ENCODE measurements at regions not wholly inside any gene's neighbourhood (a gene's known extent, or its start where the extent isn't known, plus 50 kb on each side); places are given as distances from the start of the nearest gene placed in this dataset.

DNA sequence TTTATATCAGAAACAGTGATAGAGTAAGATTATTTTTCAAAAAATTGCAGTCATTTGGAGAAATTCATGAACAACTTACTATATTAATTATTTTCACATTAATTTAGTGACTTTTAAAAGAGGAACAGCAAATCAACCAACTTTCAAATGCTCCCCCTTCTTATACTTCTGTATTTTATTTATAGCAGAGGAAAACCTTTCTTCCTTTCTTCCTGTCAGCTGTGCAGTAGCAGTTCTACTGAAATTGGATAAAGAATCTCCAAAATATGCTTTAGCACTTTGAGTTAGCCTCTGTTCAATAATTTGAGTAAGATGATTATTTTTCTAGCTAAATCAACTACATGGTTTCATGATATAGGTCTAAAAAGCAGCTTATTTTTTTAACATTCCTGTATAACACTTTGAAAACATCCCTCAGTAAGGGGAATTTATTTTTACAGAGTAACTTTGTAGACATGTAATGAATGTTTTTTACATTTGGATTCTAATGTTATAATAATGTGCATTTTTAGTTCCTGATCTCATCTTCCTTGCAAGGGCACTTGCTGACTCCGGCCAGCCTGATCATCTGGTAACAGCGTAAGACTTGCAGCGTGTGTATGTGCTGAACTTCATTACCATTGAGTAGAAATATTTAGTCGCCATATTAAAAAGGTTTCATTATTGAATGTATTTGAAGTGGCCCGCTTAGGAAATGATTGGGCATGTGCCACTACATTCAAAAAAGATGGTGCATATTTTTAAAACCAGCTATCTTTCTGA is 158.3 kb upstream of the HDAC9 start:
- no peaks in the 10 kb centered on the region for H3K79me2 ChIP-seq (ENCODE audit: insufficient read depth, low read length)
- ChIA-PET RAD21 (ENCODE audit: low non-redundant PET in 1 of 2, low total read pairs in 2 of 2, uncharacterized antibody in 2 of 2, unreplicated experiment in 2 of 2) (no interaction called here), POLR2A (no interaction called here), CTCF (no interaction called here)
- DNase-seq (ENCODE audit: low read depth, low spot score) (no peak), ATAC-seq (no peak)
- H3K9ac ChIP-seq (ENCODE audit: low read length) = no peak overlapping the region
- H3K27ac ChIP-seq (ENCODE audit: low read depth, low read length) = no peak overlapping the region
- H3K9me2 ChIP-seq (ENCODE audit: insufficient read depth) = no peaks in the 10 kb centered on the region
- H3K4me3 ChIP-seq (replicated peaks in 1 of 2; ENCODE audit: low read depth in 1 of 2, low read length in 2 of 2) = no peak overlapping the region
- no peak overlapping the region for H3K4me2 ChIP-seq (ENCODE audit: low read length)
- TF ChIP-seq CEBPB (IDR thresholded peaks at IDR 0.05; ENCODE audit: low read depth) (no peak), SRF (IDR thresholded peaks at IDR 0.05; ENCODE audit: low read depth) (no peak), SIN3A (IDR thresholded peaks at IDR 0.05; ENCODE audit: low read depth) (no peak), ELF1 (IDR thresholded peaks at IDR 0.05; ENCODE audit: borderline replicate concordance, low read depth) (no peak), FOSL1 (IDR thresholded peaks at IDR 0.05; ENCODE audit: low read depth) (no peak)
- no peaks in the 10 kb centered on the region for H3K36me3 ChIP-seq (ENCODE audit: control insufficient read depth in 1 of 2, insufficient read depth in 2 of 2, low read length in 2 of 2)
- H2AFZ ChIP-seq (ENCODE audit: low read depth, low read length, poor library complexity, severe bottlenecking) = no peak overlapping the region
- H3K9me3 ChIP-seq (ENCODE audit: control insufficient read depth in 1 of 2, insufficient read depth in 1 of 2, low read depth in 1 of 2, low read length in 2 of 2) = 0 out of 4 replicates have a peak, but pooled peaks cover 4 to 5% of the 10 kb centered on the region in 2 experiments
- no TSS peak for BruUV-seq (replicated peaks)
- H3K4me1 ChIP-seq (ENCODE audit: control insufficient read depth in 1 of 2, insufficient read depth in 2 of 2, low read length in 2 of 2) = no peaks in the 10 kb centered on the region
- H4K20me1 ChIP-seq (ENCODE audit: insufficient read depth) = no peaks in the 10 kb centered on the region
- no peaks in the 10 kb centered on the region for H3K27me3 ChIP-seq (ENCODE audit: insufficient read depth, low read length)
- intact Hi-C loops (cut with micrococcal nuclease) = no loop called here

DNA sequence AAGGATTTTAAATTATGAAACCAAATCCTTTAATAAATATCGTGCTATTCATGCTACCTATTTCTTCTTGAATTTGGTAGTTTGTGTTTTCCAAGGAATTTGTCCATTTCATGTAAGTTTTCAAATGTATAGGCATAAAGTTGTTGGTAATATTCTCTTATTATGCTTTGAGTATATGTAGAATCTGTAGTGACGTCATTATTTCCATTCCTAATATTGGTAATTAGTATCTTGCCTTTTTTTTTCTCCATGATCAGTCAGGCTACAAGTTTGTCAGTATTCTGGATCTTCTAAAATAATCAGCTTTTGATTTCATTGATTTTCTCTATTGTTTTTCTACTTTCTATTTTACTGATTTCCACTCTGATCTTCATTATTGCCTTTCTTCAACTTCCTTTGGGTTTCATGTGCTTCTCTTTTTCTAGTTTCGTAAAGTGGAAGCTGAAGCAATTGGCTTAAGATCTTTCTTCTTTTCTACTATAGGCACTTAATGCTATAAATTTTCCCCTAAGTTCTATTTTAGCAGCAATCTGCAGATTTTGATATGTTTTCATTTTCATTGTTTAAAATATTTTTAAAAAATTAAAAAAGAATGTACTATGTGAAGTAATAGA is 156.5 kb upstream of the HDAC9 start:
- Histone ChIP-seq H3K4me1 (ENCODE audit: control insufficient read depth in 1 of 2, insufficient read depth in 2 of 2, low read length in 2 of 2) (no peaks in the 10 kb centered on the region), H3K27ac (ENCODE audit: low read depth, low read length) (no peak overlapping the region), H3K4me3 (replicated peaks in 1 of 2; ENCODE audit: low read depth in 1 of 2, low read length in 2 of 2) (no peak overlapping the region), H3K4me2 (ENCODE audit: low read length) (no peak overlapping the region), H3K9ac (ENCODE audit: low read length) (no peak overlapping the region), H3K27me3 (ENCODE audit: insufficient read depth, low read length) (no peaks in the 10 kb centered on the region), H2AFZ (ENCODE audit: low read depth, low read length, poor library complexity, severe bottlenecking) (no peak overlapping the region), H3K9me3 (ENCODE audit: control insufficient read depth in 1 of 2, insufficient read depth in 1 of 2, low read depth in 1 of 2, low read length in 2 of 2) (0 out of 4 replicates have a peak, but pooled peaks cover 4 to 5% of the 10 kb centered on the region in 2 experiments), H3K79me2 (ENCODE audit: insufficient read depth, low read length) (no peaks in the 10 kb centered on the region), H3K36me3 (ENCODE audit: control insufficient read depth in 1 of 2, insufficient read depth in 2 of 2, low read length in 2 of 2) (no peaks in the 10 kb centered on the region), H4K20me1 (ENCODE audit: insufficient read depth) (no peaks in the 10 kb centered on the region), H3K9me2 (ENCODE audit: insufficient read depth) (no peaks in the 10 kb centered on the region)
- ChIA-PET CTCF (no interaction called here), POLR2A (no interaction called here), RAD21 (ENCODE audit: low non-redundant PET in 1 of 2, low total read pairs in 2 of 2, uncharacterized antibody in 2 of 2, unreplicated experiment in 2 of 2) (no interaction called here)
- no TSS peak for BruUV-seq (replicated peaks)
- intact Hi-C loops (cut with micrococcal nuclease) = no loop called here
- DNase-seq (ENCODE audit: low read depth, low spot score) (no peak), ATAC-seq (no peak)
- TF ChIP-seq SIN3A (IDR thresholded peaks at IDR 0.05; ENCODE audit: low read depth) (no peak), ELF1 (IDR thresholded peaks at IDR 0.05; ENCODE audit: borderline replicate concordance, low read depth) (no peak), SP1 (IDR thresholded peaks at IDR 0.05; ENCODE audit: low read depth) (no peak), ZNF274 (IDR thresholded peaks at IDR 0.05; ENCODE audit: low read depth, low read length) (no peak), RAD21 (IDR thresholded peaks at IDR 0.05; ENCODE audit: low read depth) (no peak), CBX3 (IDR thresholded peaks at IDR 0.05; ENCODE audit: low read depth) (no peak)
- TF ChIP-seq, protein P1, sequence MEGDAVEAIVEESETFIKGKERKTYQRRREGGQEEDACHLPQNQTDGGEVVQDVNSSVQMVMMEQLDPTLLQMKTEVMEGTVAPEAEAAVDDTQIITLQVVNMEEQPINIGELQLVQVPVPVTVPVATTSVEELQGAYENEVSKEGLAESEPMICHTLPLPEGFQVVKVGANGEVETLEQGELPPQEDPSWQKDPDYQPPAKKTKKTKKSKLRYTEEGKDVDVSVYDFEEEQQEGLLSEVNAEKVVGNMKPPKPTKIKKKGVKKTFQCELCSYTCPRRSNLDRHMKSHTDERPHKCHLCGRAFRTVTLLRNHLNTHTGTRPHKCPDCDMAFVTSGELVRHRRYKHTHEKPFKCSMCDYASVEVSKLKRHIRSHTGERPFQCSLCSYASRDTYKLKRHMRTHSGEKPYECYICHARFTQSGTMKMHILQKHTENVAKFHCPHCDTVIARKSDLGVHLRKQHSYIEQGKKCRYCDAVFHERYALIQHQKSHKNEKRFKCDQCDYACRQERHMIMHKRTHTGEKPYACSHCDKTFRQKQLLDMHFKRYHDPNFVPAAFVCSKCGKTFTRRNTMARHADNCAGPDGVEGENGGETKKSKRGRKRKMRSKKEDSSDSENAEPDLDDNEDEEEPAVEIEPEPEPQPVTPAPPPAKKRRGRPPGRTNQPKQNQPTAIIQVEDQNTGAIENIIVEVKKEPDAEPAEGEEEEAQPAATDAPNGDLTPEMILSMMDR (IDR thresholded peaks at IDR 0.05 in 2 of 3, conservative IDR thresholded peaks at IDR 0.05 in 1 of 3; ENCODE audit: borderline replicate concordance in 1 of 3, insufficient read depth in 1 of 3, low read depth in 2 of 3, low read length in 2 of 3) = no peak
- TF ChIP-seq, protein P2, sequence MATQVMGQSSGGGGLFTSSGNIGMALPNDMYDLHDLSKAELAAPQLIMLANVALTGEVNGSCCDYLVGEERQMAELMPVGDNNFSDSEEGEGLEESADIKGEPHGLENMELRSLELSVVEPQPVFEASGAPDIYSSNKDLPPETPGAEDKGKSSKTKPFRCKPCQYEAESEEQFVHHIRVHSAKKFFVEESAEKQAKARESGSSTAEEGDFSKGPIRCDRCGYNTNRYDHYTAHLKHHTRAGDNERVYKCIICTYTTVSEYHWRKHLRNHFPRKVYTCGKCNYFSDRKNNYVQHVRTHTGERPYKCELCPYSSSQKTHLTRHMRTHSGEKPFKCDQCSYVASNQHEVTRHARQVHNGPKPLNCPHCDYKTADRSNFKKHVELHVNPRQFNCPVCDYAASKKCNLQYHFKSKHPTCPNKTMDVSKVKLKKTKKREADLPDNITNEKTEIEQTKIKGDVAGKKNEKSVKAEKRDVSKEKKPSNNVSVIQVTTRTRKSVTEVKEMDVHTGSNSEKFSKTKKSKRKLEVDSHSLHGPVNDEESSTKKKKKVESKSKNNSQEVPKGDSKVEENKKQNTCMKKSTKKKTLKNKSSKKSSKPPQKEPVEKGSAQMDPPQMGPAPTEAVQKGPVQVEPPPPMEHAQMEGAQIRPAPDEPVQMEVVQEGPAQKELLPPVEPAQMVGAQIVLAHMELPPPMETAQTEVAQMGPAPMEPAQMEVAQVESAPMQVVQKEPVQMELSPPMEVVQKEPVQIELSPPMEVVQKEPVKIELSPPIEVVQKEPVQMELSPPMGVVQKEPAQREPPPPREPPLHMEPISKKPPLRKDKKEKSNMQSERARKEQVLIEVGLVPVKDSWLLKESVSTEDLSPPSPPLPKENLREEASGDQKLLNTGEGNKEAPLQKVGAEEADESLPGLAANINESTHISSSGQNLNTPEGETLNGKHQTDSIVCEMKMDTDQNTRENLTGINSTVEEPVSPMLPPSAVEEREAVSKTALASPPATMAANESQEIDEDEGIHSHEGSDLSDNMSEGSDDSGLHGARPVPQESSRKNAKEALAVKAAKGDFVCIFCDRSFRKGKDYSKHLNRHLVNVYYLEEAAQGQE (IDR thresholded peaks at IDR 0.05; ENCODE audit: low read depth) = no peak
- TF ChIP-seq, protein P3, sequence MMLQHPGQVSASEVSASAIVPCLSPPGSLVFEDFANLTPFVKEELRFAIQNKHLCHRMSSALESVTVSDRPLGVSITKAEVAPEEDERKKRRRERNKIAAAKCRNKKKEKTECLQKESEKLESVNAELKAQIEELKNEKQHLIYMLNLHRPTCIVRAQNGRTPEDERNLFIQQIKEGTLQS (IDR thresholded peaks at IDR 0.05) = no peak
